Left renal pelvis (tissue), 4 donors: ENCODE measurements at regions not wholly inside any gene's neighbourhood (a gene's known extent, or its start where the extent isn't known, plus 50 kb on each side); places are given as distances from the start of the nearest gene placed in this dataset.
A peak's percentile ranks its signal among the peaks of the same experiment; 100 is the strongest.

Experiments
- DNase-seq, 4 donors: peaks; one replicate each; pipeline ENCODE4 v3.0.0-alpha.2; 2013; ENCODE audit warnings: low read depth in 4 of 4, low spot score in 3 of 4

DNA sequence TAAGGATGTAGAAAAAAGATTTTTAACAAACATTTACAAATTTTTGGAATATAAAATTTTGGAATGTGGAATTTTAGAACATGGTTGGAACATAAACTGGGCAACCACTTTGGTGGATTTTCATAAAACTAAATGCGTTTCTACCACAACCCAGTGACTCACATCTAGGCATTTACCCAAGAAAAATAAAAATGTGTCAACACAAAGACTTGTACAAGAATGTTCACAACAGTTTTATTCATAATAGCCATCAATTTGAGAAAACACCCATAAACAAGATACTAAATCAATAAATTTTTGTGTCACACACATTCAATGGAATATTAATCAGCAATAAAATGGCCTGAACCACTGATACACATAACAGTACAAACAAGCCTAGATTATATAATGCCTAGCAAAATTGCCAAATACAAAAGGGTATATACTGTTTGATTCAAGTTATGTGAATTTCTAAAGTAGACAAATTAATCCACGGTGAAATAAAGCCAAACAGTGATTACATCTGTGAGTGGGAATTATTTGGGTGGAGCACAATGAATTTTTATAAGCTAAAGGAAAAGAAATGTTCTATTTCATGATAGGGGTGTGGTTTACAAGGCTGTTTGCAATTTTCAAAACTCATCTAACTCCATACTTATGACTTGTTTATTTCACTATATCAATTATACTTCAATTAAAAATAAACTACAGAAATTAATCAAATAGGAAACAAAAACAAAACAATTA lies 415.2 kb upstream of the OR4E1 start:
- no peak for DNase-seq

DNA sequence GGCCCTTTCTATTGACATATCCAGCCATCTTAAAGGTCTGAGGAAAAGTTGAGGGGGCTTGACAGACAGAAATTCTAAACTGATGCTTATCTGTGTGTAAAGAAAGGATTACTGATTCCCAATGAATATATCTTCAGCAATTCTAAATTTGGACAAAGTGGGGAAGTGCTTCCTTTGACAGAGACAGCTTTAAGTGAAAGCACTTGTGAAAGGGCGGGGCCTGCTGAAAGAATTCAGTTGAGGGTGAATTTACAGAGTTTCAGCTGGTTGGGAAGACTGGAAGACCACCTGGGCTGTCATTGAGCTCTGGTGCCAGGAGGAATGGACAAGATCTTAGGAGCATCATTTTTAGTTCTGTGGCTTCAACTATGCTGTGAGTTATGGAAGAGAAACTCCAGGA lies 412.5 kb upstream of the OR4E1 start:
- no peak for DNase-seq

DNA sequence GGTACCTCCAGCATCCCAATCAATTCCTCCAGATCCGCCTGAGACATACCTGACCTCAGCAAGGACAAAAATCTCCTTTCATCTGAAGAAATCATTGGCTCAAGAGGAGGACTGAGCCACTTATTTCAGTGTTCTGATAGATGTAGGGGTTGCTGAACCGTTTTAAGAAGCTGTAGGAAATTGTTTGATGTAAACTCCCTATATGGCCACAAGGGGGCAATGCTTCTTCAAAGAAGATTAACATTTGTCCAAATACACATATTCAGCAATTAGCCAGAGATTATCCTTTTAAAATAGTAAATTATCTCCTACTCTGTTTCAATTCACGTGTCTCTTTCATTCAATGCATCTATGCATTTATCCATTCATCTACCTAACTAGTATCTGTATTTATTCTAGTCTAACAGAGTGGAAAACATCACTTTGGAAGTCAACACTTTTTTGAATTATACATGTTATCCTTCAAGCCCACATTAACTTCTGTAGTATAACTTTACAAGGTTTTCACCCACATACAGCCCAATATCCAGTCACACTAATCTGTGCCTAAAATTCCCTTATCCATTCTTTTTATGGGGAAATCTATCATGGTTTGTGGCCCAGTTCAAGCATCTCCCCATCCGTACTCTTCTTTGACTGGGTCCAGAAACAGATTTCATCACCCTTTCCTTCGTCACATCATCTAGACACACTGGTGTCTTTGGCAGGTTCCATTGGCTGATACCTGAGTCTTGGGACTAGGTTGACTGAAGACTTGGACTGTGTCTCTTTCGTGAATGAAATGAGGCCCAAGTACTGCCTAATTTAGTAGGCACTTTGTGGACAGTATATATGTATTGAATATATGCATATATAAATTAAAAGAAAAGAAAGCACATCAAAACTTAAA lies 411.0 kb upstream of the OR4E1 start:
- peak in 2 of 4 donors; percentile 32 to 40 for DNase-seq

DNA sequence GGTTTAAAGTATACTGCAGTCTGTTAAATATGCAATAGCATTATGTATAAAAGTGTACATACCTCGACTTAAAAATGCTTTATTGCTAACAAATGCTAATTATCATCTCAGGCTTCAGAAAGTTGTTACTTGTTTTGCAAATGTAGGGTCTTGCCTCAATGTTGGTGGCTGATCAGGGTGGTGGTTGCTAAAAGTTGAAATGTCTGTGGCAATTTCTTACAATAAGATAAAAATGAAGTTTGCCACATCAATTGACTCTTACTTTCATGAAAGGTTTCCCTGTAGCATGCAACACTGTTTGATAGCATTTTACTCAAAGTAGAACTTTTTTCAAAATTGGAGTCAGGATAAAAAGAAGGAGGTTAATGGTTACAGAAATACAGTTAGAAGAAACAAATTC lies 407.7 kb upstream of the OR4E1 start:
- no peak for DNase-seq

DNA sequence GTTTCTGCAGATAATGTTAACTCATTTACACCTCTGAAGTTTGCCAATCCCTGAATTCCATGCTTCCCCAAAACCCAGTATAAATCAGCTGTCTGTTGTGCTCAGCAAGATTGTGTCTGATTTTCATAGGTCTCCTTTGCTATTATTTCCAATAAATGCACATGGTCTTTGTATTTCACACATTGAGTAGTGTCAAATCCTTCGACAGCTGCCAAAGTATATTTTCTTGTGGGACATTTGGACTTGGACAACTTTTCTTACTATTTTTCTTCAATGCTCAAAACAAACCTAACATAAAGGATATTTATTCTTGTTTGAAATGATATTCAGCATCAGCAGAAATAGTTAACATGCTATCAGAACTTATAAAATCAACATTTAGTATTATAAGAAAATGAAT lies 406.1 kb upstream of the OR4E1 start:
- no peak for DNase-seq

DNA sequence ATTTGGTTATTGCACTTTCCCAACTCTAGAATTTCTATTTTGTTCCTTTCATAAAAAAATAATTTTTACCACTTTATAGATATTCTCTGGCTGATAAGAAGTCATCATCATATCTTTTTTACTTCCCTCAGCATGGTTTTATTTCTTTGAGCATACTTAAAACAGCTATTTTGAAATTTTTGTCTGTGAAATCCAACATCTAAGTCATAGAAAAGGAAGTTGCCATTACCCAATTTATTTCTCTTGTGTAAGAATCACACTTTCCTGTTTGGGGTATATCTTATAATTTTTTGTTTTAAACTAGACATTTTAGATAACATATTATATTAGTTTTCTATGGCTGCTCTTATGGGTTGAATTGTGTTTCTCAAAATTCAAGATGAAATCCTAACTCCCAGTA lies 400.2 kb upstream of the OR4E1 start:
- DNase-seq: no peak

DNA sequence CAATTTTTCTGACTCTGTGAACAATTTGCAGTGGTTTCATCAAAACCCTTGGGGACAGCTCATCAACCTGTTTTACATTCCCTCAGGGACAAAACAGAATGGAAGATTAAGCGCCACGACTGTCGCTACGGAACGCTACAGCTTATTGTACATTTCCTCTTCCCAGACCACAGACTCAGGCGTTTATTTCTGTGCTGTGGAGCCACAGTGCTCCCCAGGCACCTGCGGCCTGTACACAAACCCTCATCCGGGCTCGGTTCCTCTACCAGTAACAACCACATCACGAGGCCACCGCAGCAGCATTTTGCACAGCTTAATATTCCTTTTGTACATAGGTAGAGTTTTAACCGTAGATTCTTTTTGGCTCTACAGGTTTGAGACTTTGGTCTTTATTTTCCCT lies 397.4 kb upstream of the OR4E1 start:
- no peak for DNase-seq

DNA sequence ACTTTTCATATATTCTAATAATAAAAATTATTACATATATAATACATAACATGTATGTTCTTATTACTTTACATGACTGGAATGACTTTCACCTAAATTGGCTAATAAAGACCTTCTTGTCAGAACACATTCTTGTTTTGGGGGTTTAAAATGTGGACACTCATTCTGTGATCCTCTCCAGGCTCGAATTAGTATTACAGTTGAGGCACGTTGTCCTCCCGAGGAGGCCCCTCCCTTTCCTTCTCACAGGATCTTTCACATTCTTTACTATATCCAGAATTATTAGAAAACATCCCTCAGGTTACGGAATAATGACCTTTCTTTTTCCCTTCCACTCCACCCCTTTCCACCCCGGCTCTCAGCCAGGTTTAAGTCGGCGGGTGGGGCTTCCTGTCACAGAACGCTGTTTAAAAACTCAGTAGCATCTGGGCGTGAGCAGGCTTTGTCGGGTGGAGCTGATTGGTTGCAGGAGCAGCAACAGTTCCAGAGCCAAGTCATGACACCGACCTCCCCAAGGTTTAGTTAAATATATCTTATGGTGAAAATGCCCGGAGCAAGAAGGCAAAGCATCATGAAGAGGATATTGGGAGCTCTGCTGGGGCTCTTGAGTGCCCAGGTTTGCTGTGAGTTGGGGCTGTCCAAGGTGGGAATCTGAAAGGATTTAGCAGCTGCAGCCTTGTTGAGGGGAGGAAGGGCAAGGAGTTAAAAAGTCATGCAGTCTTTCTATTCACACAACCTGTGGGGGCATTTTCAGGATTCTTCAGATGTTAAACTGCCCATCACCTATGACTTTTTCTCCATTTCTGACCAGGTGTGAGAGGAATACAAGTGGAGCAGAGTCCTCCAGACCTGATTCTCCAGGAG lies 396.7 kb upstream of the OR4E1 start:
- DNase-seq: no peak

DNA sequence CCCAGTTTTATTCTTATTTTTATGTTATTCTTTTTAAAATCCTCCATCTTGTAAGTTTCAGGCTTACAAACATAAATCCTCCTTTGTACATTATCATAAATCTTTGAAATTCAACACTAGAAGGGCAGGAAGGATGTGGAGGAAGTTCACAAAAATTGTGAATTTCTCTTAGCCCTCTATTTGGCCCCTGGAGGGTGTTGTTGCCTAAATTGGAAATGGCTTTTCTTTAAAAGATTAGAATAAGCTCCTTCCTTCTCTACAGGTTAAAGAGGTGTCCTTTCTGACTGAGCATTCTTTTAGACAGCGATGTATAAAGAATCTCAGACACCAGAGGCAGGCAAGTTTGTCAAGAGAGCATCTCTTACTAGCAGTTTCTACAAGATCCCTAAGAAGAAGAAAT lies 391.7 kb upstream of the OR4E1 start:
- DNase-seq: no peak

DNA sequence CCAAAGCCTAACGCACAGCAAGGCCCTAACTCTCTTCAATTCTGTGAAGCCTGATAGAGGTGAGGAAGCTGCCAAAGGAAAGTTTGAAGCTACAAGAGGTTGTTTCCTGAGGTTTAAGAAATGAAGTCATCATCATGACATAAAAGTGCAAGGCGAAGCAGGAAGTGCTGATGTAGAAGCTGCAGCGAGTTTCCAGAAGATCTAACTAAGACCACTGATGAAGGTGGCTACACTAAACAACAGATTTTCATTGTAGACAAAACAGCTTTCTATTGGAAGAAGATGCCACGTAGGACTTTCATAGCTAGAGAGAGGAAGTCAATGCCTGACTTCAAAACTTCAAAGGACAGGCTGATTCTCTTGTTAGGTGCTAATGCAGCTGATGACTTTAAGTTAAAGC lies 385.6 kb upstream of the OR4E1 start:
- DNase-seq: no peak

DNA sequence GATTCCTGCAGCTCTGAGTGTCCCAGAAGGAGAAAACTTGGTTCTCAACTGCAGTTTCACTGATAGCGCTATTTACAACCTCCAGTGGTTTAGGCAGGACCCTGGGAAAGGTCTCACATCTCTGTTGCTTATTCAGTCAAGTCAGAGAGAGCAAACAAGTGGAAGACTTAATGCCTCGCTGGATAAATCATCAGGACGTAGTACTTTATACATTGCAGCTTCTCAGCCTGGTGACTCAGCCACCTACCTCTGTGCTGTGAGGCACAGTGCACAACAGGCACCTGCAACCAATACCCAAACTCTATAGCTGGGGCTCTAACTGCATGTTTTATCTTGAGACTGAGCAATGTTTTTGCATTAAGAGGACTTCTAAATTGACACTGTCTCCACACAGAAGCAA lies 379.2 kb upstream of the OR4E1 start:
- no peak for DNase-seq

DNA sequence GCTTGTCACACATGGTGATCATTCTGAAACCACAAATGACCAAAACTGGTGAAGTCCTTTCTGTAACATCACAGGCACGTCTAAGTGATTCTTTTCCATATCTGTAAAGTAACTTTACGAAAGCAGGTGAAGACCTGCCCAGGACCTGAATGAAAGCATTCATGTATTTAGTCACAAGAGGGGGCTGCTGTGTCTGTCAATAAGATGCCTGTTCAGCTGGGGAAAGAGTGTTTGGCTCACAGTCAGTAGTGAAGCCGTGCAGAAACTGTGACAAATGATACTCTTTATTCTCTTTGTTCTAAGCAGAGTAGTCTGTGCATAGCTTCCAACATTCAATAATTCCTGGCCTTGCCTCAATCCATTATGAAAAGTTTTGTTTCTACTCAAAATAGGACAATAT lies 373.5 kb upstream of the OR4E1 start:
- DNase-seq: peak in 1 of 4 donors; percentile 15

DNA sequence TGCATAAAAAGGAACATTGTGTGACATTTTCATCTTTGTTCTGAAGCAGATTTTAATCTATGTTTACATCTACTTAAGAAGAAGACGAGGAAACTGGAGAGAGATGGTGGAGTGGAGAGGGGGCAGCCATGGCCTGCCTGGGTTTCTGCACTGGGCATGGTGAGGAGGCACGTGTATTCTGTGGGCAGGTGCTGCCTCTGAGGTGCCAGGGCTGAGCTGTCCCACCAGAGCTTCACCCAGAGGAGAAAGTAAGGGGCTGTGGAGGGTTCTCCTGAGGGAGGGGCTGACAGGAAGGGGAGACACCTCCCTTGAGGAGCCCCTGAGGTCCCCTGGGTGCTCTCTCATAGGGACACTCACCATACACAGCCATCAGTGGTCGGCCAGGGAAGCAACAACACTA lies 372.4 kb upstream of the OR4E1 start:
- no peak for DNase-seq

DNA sequence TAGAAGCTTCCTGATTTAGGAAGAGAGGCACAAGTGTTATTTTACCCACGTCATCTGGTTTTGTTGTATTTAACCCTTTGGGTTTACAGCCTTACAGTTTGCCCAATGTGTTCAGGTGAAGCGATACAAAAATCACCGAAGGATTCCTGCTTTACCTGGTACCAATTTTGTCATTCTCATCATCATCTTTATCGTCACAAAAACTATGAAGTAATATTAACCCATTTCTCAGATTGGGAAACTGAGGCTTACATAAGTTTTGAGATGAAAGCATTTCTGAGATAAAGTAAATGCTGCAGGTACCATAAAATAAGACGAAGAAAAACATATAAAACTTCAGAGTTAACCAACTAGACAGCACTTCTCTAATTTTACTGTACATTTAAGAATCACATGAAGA lies 370.6 kb upstream of the OR4E1 start:
- no peak for DNase-seq

DNA sequence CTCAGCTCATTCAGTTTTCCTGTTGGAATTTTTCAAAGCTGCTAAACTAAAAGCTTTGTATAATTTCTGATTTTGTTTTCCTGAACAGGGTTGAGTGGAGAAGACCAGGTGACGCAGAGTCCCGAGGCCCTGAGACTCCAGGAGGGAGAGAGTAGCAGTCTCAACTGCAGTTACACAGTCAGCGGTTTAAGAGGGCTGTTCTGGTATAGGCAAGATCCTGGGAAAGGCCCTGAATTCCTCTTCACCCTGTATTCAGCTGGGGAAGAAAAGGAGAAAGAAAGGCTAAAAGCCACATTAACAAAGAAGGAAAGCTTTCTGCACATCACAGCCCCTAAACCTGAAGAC lies 367.1 kb upstream of the OR4E1 start:
- no peak for DNase-seq

DNA sequence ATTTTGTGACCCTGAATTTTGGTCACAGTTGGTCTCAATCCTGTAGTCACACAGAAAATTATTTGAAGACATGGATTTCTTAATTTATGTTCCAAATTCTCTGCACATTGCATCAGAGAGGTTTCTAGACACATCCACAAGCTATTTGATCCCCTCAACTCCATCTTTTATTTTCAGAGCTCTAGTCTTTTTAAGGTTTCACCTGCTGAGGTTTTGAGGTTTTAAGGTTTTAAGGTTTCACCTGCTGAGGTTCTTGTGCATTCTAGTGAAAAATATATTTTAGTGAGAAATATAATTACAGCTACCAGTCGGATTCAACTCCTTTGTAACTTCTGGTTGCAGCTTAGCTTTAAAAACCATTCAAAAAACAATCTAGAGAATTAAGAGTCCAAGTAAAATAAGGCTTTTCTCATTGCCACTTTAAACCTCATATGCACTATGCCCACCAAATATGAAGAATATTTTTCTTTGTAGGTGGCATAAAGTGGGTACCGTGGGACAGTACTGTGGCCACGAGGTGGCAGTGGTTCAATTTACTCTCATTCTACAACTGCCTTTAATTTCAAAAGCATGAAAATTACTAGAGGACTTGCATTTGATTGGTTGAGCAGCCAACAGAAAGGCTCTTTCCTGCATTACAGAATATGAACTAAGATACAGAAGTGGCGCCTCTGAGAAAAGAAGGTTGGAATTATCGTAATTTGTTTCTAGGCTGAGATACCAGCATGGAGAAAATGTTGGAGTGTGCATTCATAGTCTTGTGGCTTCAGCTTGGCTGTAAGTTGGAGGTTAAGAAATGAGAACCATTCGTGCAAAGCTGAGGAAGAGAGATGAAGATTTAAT lies 366.5 kb upstream of the OR4E1 start:
- DNase-seq: no peak

DNA sequence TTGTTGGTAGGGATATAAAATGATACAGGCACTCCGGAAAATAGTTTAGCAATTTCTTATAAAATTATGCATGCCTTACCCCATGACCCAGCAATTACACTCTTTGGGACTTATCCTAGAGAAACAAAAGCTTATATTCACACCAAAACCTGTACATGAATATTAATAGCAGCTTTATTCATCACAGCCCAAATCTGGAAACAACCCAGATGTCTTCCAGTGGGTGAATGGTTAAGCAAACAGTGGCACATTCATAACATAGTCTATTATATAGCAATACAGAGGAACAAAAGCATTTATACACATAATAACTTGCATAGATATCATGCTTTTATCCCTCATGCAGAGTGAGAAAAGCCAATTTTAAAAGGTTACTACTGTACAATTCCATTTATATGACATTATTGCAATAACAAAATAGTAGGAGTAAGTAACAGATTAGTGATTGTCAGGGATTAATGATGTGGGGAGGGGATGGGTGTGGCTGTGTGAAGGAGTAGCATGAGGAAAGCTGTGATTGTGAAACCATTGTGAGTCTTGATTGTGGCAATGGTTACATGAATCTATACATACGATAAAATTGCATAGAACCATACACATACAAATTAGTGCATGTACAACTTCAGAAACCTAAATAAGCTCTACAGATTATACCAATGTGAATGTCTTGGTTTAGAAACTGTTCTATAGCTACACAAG lies 363.1 kb upstream of the OR4E1 start:
- no peak for DNase-seq

DNA sequence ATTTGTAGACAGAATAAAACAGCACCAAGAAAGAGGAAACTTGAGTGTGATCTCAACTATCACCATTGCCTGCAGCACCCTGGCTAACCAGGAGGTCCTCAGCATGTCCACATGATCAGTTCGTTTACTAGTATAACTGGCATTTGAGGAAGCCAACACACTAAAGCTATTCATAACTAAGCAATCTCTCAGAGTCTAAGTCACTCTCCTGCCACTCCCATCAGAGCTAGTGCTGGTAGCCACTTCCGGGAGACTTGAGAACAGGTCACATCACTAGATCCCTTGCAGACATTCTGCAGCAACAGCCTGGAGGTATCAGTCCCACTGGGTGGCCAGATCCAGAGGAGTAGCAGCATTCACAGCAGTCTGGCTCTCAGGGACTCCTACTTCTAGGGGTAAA lies 352.9 kb upstream of the OR4E1 start:
- DNase-seq: no peak

DNA sequence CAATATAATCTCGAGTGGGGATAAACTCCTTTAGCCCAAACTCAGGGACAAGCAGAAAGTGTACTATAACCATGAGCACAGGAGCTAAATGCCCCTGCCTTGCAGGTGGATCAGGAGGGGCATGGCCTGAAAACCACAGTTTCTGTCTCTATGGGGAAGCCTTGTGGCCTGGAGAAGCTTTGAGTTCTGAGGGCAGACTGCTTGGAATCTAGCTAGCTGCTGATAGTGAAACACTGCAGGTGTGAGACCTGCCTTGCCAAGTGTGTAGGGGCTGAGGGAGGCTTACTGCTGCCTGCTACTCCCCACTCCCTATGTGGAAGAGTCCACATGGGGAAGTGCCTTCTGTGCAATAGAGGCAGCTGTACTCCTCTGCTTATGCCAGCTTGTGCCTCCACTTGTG lies 352.3 kb upstream of the OR4E1 start:
- DNase-seq: no peak

DNA sequence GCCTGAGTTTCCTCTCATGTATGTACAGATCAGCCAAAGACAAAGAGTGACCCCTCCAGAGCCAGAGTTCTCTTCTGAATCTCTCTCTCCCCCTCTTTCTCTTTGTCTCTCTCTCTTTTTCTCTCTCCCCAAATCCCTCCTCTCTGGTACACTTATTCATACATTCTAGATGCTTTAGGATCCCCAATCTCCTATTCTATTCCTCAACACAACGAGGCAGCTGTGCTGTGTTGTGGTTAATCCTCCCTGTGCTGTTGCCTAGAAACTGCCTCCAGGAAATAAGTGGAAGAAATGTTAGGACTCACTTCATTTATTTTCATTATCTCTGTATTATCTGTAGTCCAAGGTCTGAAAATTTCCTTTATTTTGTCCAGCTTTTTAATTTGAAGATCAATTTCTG lies 350.5 kb upstream of the OR4E1 start:
- no peak for DNase-seq
